HEK293T (cell line): ENCODE measurements at regions not wholly inside any gene's neighbourhood (a gene's known extent, or its start where the extent isn't known, plus 50 kb on each side); places are given as distances from the start of the nearest gene placed in this dataset.

Source experiments
- CTCF ChIA-PET: fragments of 350-600 bp; formaldehyde crosslinking; extraction: SDS; loops from one replicate; lab custom pipeline; 2021; ENCODE audit warnings: antibody characterized with exemption, inconsistent platforms; lab: Yijun Ruan, JAX
- POLR2A ChIA-PET: fragments of 350-600 bp; formaldehyde crosslinking; extraction: SDS; loops from one replicate; lab custom pipeline; 2020; ENCODE audit warnings: antibody characterized with exemption, inconsistent platforms; lab: Yijun Ruan, JAX
- DNase-seq: peaks from one replicate; pipeline ENCODE4 v3.0.0; 2012; ENCODE audit warnings: mixed read lengths; ENCODE audit errors: extremely low spot score
- ARNT ChIP-seq: fragments of 450-650 bp; IDR thresholded peaks from 2 replicates; pipeline ENCODE4 v1.6.1; 2017; ENCODE audit warnings: mild to moderate bottlenecking
- BHLHE40 ChIP-seq: fragments of 450-650 bp; IDR thresholded peaks from 2 replicates; pipeline ENCODE4 v1.6.1; 2016; ENCODE audit warnings: mild to moderate bottlenecking, moderate library complexity, borderline replicate concordance
- CTBP1 ChIP-seq: fragments of 450-650 bp; IDR thresholded peaks from 2 replicates; pipeline ENCODE4 v1.6.1; 2016; ENCODE audit warnings: borderline replicate concordance
- ELF4 ChIP-seq: fragments of 450-650 bp; IDR thresholded peaks from 2 replicates; pipeline ENCODE4 v1.6.1; 2017; ENCODE audit warnings: antibody characterized with exemption
- FOXA1 ChIP-seq: fragments of 450-650 bp; IDR thresholded peaks from 2 replicates; pipeline ENCODE4 v1.6.1; 2016; ENCODE audit warnings: mild to moderate bottlenecking
- FOXK2 ChIP-seq: fragments of 450-650 bp; IDR thresholded peaks from 2 replicates; pipeline ENCODE4 v1.6.1; 2016; ENCODE audit warnings: mild to moderate bottlenecking
- FOXM1 ChIP-seq: fragments of 450-650 bp; IDR thresholded peaks from 2 replicates; pipeline ENCODE4 v1.6.1; 2017; ENCODE audit warnings: mild to moderate bottlenecking, borderline replicate concordance
- HDGF ChIP-seq: fragments of 450-650 bp; IDR thresholded peaks from 2 replicates; pipeline ENCODE4 v1.6.1; 2017; ENCODE audit warnings: antibody characterized with exemption, borderline replicate concordance
- L3MBTL2 ChIP-seq: fragments of 450-650 bp; conservative IDR thresholded peaks from 2 replicates; pipeline ENCODE4 v1.6.1; 2016; ENCODE audit warnings: mild to moderate bottlenecking
- LEF1 ChIP-seq: fragments of 450-650 bp; IDR thresholded peaks from 2 replicates; pipeline ENCODE4 v1.6.1; 2017; ENCODE audit warnings: mild to moderate bottlenecking, borderline replicate concordance
- NFRKB ChIP-seq: fragments of 450-650 bp; IDR thresholded peaks from 2 replicates; pipeline ENCODE4 v1.6.1; 2016; ENCODE audit warnings: mild to moderate bottlenecking, moderate library complexity
- SP1 ChIP-seq: fragments of 450-650 bp; IDR thresholded peaks from 2 replicates; pipeline ENCODE4 v1.6.1; 2017
- SUZ12 ChIP-seq: fragments of 450-650 bp; IDR thresholded peaks from 2 replicates; pipeline ENCODE4 v1.6.1; 2016; ENCODE audit warnings: mild to moderate bottlenecking
- TARDBP ChIP-seq: fragments of 450-650 bp; IDR thresholded peaks from 2 replicates; pipeline ENCODE4 v1.6.1; 2016
- ZNF384 ChIP-seq: fragments of 450-650 bp; IDR thresholded peaks from 2 replicates; pipeline ENCODE4 v1.6.1; 2016
- TF ChIP-seq, protein P1 (sequence below): fragments of 450-650 bp; IDR thresholded peaks from 2 replicates; pipeline ENCODE4 v1.6.1; 2016

DNA sequence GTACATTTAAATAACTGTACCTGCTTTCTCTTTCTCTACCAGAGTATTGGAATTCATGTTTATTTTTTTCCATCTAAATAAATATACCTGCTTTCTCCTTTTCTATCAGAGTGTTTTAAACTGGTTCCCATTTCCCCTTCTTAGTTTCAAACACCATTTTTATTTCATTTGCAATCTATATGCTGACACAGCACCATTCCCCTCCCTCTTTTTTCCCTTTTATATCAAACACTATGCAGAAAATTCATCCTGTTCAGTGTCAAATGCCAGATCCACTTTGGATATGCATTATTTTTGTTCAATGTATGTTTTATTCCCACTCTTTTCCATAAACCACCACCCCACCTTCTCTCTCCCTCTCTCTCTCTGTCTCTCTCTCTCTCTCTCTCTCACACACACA lies 85.8 kb upstream of the ST6GALNAC5 start:
- CTCF ChIA-PET, result no interaction called here
- no peak for DNase-seq
- TF ChIP-seq ARNT (no peak), ELF4 (no peak), HDGF (no peak), BHLHE40 (no peak), SUZ12 (no peak), ZNF384 (no peak), FOXK2 (no peak)
- POLR2A ChIA-PET, result no interaction called here

DNA sequence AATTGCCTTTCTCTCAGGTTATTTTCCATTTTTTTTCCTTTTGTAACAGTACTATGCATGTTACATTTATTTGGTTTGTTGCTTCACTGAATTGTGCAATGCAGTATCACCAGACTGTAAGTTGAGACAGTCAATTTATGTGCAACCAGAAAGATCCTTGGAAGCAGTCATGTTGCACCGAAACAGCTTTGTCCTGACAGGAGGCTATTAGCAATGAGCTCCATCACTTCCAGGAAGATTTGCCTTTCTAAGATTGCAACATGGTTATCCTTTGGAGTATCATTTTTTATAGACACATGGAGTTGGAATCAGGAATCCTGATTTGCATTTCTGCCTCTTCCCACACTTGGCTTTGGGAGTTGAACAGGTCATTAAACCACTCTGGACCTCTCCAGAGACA lies 84.5 kb upstream of the ST6GALNAC5 start:
- ChIA-PET CTCF (interaction anchor here (0.6 kb wide), 1 partner anchor 72 kb away, joined by 3 read pairs; no protein-coding TSS in a partner anchor), POLR2A (no interaction called here)
- DNase-seq, result no peak
- TF ChIP-seq LEF1 (no peak), CTBP1 (no peak), FOXA1 (no peak), L3MBTL2 (no peak)

DNA sequence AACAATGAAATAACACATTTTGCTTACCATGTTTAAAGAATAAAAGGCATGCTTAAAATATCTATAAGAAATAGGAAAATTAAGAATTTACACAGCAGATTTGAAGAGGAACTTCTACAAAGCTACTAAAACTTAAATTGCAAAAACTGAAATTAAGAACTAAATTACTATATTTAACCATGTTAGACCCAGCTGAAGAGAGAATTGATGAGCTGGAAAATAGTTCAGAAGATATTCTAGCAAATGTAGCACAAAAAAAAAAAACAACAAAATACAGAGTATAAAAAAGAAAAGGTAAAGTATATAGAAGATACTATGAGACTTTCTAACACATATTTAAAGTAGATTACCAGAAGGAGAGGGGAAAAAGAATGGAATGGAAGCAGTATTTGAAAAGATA lies 82.8 kb upstream of the ST6GALNAC5 start:
- TF ChIP-seq LEF1 (no peak), ZNF384 (no peak), TARDBP (no peak), BHLHE40 (no peak), FOXK2 (no peak), CTBP1 (no peak), FOXA1 (no peak), SUZ12 (no peak), L3MBTL2 (no peak)
- ChIA-PET POLR2A (no interaction called here), CTCF (no interaction called here)
- no peak for DNase-seq

DNA sequence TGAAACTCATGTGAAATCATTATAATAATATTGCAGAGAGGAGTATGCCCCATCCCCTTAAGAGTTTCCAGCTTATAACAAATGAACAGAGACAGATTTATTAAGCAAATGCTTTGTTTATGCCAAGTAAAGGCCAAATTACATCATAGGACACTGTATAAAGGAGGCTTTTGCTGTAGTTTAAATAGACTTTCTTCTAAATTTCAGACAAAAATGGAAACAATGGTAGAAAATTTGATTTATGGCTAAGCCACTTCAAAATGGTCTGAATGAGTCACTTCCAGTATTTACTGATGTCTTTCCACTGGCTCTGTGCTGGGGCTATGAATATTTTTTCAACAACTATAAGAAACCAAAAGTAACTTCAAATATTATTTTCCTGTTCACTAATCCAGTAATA lies 81.1 kb upstream of the ST6GALNAC5 start:
- ChIA-PET POLR2A (no interaction called here), CTCF (no interaction called here)
- no peak for DNase-seq
- TF ChIP-seq FOXM1 (no peak), LEF1 (no peak), FOXA1 (no peak), BHLHE40 (no peak), SP1 (no peak), ELF4 (no peak), FOXK2 (no peak), NFRKB (no peak), SUZ12 (no peak), ZNF384 (no peak), HDGF (no peak), ARNT (no peak)

DNA sequence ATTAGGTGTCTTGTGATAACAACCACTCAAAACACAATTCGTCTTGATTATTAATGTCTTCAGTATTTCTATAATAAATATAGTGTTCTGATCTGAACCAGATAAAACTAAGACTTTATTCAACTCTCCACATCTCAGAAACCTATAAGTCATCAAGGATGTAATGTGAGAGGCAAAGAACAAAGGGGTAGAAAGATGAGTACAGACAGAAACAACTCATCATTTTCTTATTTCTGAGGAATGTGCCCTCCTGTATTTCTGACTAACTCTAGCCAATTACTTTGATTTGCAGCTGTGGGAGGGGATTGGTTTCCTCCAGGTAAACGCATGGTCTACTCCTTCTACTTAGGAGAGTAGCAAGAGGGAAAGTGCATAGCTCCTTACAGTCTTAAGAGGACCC lies 73.7 kb upstream of the ST6GALNAC5 start:
- POLR2A ChIA-PET, result no interaction called here
- DNase-seq, result no peak
- CTCF ChIA-PET, result no interaction called here
- TF ChIP-seq FOXM1 (no peak), FOXK2 (no peak), ELF4 (no peak), L3MBTL2 (no peak), SUZ12 (no peak), LEF1 (no peak), HDGF (no peak), FOXA1 (no peak), BHLHE40 (no peak), NFRKB (no peak), CTBP1 (no peak), SP1 (no peak), ZNF384 (no peak), TARDBP (no peak), ARNT (no peak)
- TF ChIP-seq, protein P1, sequence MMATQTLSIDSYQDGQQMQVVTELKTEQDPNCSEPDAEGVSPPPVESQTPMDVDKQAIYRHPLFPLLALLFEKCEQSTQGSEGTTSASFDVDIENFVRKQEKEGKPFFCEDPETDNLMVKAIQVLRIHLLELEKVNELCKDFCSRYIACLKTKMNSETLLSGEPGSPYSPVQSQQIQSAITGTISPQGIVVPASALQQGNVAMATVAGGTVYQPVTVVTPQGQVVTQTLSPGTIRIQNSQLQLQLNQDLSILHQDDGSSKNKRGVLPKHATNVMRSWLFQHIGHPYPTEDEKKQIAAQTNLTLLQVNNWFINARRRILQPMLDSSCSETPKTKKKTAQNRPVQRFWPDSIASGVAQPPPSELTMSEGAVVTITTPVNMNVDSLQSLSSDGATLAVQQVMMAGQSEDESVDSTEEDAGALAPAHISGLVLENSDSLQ, result no peak

DNA sequence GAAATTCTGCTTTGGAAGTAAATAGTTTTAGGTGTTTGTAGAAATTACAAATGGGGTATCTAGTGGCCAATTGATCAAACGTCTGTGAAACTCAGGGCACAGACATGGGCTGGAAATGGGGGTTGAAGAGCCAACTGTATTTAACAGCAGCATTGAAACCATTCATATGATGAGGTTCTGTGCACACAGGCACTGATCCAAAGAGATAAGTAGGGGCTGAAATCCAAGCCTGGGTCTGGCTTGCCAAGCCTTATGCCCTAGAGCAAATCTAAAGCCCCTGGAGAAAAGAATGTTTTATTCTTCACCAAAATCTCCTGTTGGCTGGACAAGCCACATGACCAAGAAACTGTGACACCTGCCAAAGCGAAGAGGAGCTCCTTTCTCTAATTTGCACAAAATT lies 67.6 kb upstream of the ST6GALNAC5 start:
- ChIA-PET POLR2A (no interaction called here), CTCF (no interaction called here)
- no peak for DNase-seq
- TF ChIP-seq HDGF, result no peak

DNA sequence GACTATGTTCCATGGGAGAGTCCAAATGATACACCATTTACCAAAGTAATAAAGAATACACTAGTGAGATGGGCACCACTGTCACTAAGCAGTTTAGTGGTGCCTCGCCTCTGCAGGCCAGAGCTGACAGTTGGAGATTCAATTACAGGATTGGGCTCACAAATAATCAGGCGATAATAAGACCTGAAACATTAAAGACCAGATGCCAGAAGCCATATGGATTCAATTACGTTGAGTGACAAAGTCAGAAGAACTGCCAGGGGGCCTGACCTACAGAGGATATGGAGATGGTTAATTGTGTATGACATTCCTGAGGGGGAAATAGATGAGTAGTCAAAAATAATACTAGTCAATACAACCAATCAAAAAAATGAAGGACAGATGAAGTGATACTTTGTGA lies 65.2 kb upstream of the ST6GALNAC5 start:
- TF ChIP-seq L3MBTL2, result no peak
- TF ChIP-seq, protein P1, result no peak
- no peak for TF ChIP-seq ARNT
- no peak for TF ChIP-seq LEF1
- no peak for TF ChIP-seq FOXA1
- no peak for TF ChIP-seq ZNF384
- TF ChIP-seq SP1, result no peak
- TF ChIP-seq TARDBP, result no peak
- TF ChIP-seq FOXM1, result no peak
- TF ChIP-seq ELF4, result no peak
- no peak for TF ChIP-seq BHLHE40
- no peak for TF ChIP-seq CTBP1
- TF ChIP-seq NFRKB, result no peak
- no peak for TF ChIP-seq HDGF
- TF ChIP-seq SUZ12, result no peak
- TF ChIP-seq FOXK2, result no peak
- POLR2A ChIA-PET, result no interaction called here
- DNase-seq, result no peak
- CTCF ChIA-PET, result no interaction called here
